ENCODE measurements at regions not wholly inside any gene's neighbourhood (a gene's known extent, or its start where the extent isn't known, plus 50 kb on each side); places are given as distances from the start of the nearest gene placed in this dataset.

- no peak for DNase-seq
These were observed 72.8 kb downstream of the ETS2 start for GRCh38 chr21:38878379-38879179.

DNA sequence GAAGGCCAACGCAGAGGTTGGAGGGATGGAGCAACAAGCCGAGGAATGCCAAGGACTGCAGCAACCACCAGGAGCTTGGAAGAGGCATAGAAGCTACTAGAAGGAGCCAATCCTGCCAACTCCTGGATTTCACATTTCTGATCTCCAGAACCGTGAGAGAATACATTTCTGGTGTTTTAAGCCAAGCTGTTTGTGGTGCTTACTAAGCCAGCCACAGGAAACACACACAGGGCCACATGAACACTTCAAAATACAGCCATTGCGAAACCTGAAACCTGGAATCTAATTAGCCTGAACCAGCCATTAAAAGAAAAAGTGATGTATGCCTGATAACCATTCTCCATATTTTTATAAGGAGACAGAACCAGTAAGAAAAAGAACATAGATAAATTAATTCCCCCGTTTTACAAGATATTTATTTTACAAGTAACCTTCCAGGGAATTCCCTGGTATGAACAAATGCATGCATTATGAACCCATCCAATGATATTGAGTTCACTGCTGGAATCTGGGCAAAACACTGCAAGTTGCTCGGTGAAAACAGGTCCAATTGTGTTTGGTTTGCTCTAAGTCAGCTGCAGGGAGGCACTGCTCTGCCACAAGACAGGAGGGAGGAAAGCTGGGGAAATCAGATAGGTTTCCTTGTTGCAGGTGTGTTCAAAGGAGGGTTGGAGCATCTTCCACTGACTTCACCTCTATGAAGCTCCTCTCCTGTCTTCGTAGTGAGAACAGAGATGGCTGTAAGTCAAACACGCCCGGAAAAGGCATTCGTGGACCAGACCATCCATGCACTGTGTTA, 70.2 kb downstream of the ETS2 start:
- no peak for DNase-seq
